GM23248 (cell line): ENCODE measurements at regions not wholly inside any gene's neighbourhood (a gene's known extent, or its start where the extent isn't known, plus 50 kb on each side); places are given as distances from the start of the nearest gene placed in this dataset.

Source experiments
- EZH2 ChIP-seq: fragments of 200-600 bp; sonication (generic); IDR thresholded peaks from 2 replicates; pipeline ENCODE4 v1.6.1; 2018; ENCODE audit warnings: antibody characterized with exemption, mild to moderate bottlenecking; ENCODE audit not compliant: insufficient read depth, poor library complexity, severe bottlenecking
- EZH2phosphoT487 ChIP-seq: fragments of 200-600 bp; sonication (generic); IDR thresholded peaks from 2 replicates; pipeline ENCODE4 v1.6.1; 2018; ENCODE audit warnings: antibody characterized with exemption, moderate library complexity, mild to moderate bottlenecking, low read depth; ENCODE audit not compliant: insufficient read depth

DNA sequence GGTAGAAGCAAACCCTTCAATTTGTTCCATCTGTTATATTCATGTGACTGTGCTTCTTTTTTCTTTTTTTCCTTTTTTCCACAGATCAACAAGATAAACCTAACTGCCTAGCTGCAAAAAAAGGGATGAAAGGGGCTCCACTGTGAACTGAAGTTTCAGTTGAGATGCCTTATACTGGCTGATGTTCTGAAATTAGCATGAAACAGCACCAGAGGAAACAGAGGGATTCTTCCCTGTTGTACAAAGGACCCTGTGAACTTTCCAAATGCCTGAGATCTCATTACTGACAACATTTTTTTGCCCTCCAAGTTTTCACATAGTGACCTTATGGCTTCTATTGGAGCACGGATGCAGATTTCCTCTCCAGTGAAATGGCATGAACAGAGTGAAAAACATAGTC lies 302.7 kb upstream of the TFAP2D start:
- no peak for TF ChIP-seq EZH2
- TF ChIP-seq EZH2phosphoT487 = no peak
